ENCODE measurements at regions not wholly inside any gene's neighbourhood (a gene's known extent, or its start where the extent isn't known, plus 50 kb on each side); places are given as distances from the start of the nearest gene placed in this dataset.

DNA sequence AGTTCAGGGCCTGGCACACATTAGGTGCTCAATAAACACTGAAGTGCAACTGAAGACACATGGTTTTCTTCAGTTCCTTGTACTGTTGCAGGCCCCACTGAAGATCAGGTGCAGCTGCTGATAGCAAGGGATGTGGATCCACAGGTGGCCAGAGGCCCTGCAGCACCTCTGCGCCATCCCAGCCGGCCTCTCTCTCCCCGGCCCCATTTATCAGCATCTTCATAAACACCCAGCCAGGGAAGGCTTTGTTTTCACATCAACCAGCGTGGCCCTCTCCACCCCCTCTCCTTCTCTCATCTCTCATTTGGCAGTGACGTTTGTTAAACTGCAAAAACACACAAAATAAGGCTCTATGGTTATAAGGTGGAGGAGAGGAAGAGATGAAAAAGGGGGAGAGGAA, 528.8 kb downstream of the BUD13 start:
- 62% methylated on average over 3 of the region's 5 CpGs for whole genome bisulfite sequencing (ENCODE audit: insufficient coverage)
- no peaks in the 10 kb centered on the region for H3K36me3 ChIP-seq (ENCODE audit: control insufficient read depth, insufficient read depth, low read length)
- no peaks in the 10 kb centered on the region for H3K27me3 ChIP-seq (ENCODE audit: control insufficient read depth, insufficient read depth, low read length)
- H3K4me1 ChIP-seq (ENCODE audit: control insufficient read depth, insufficient read depth, low read length): peaks cover 3% of the 10 kb centered on the region
- no peak overlapping the region for H3K27ac ChIP-seq (ENCODE audit: low read depth, low read length)
- no peak overlapping the region for H3K4me3 ChIP-seq (ENCODE audit: low read depth, low read length)
- no peaks in the 10 kb centered on the region for H3K9me3 ChIP-seq (ENCODE audit: control insufficient read depth, insufficient read depth, low read length)
- DNase-seq (ENCODE audit: low read depth in 4 of 6, low spot score in 6 of 6): peak in 1 of 6 donors; percentile 9

DNA sequence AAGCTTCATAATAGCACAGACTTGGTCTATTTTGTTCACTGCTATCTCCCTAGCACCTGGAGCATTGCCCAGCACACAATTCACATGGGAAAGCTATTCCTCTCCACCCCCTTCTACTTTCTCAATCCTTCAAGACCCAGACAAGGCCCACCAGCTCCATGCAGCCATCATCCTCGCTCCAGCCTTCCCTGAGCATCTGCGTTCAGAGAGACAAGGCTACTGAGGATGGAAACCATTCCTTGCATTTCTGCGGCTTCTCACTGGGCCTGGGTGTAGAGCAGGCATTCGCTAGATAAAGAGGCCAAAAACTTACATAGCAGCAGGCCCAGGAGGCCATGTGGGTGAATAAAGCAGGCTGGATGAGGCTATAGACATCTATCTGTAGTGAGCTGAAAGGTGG, 530.8 kb downstream of the BUD13 start:
- H3K27me3 ChIP-seq (ENCODE audit: control insufficient read depth, insufficient read depth, low read length): no peaks in the 10 kb centered on the region
- H3K9me3 ChIP-seq (ENCODE audit: control insufficient read depth, insufficient read depth, low read length): no peaks in the 10 kb centered on the region
- no peaks in the 10 kb centered on the region for H3K36me3 ChIP-seq (ENCODE audit: control insufficient read depth, insufficient read depth, low read length)
- 93% methylated on average over 4 of the region's 4 CpGs for WGBS (ENCODE audit: insufficient coverage)
- H3K4me3 ChIP-seq (ENCODE audit: low read depth, low read length): no peak overlapping the region
- no peak overlapping the region for H3K27ac ChIP-seq (ENCODE audit: low read depth, low read length)
- peaks cover 3% of the 10 kb centered on the region for H3K4me1 ChIP-seq (ENCODE audit: control insufficient read depth, insufficient read depth, low read length)
- DNase-seq (ENCODE audit: low read depth in 4 of 6, low spot score in 6 of 6): no peak

DNA sequence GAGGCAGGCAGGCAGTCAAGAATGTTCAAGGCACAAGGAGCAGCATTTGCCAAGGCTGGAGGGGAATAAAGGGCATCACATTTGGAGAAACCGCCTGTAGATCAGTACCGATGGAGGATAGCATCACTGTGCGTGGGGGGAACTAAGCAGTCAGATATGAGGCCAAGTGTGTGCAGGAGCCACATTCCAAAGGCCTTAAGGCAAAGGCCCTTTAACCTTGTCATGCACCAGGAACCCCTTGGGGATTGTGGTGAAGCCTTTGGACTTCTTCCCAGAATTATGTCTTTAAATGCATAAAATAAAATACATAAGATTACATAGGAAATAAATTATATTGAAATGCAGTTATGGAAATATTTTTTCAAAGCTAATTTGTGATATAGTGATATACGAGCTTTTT, 532.1 kb downstream of the BUD13 start:
- H3K4me1 ChIP-seq (ENCODE audit: control insufficient read depth, insufficient read depth, low read length): peaks cover 3% of the 10 kb centered on the region
- no peak overlapping the region for H3K4me3 ChIP-seq (ENCODE audit: low read depth, low read length)
- DNase-seq (ENCODE audit: low read depth in 4 of 6, low spot score in 6 of 6): no peak
- WGBS (ENCODE audit: insufficient coverage): 71% methylated on average over 3 of the region's 4 CpGs
- H3K27me3 ChIP-seq (ENCODE audit: control insufficient read depth, insufficient read depth, low read length): no peaks in the 10 kb centered on the region
- no peaks in the 10 kb centered on the region for H3K36me3 ChIP-seq (ENCODE audit: control insufficient read depth, insufficient read depth, low read length)
- H3K27ac ChIP-seq (ENCODE audit: low read depth, low read length): no peak overlapping the region
- no peaks in the 10 kb centered on the region for H3K9me3 ChIP-seq (ENCODE audit: control insufficient read depth, insufficient read depth, low read length)

DNA sequence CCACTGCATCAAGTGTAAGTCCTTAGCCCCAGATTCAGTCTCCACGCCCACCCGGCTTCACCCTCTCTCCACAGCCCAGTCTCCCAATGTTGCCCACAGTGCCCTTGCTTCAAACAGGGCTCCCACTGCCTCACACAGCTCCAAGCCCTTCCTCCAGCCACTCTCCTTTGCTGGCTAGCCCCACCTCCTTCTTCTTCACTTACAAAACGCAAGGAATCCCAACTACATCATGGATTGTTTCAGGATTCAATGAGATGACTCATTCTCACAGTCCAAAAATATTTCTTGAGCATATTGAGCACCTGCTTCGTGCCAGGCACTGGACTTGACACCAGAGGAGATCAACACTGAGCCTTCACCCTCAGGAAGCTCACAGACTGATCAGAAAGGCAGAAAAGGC, 533.5 kb downstream of the BUD13 start:
- Histone ChIP-seq H3K4me1 (ENCODE audit: control insufficient read depth, insufficient read depth, low read length) (peaks cover 3% of the 10 kb centered on the region), H3K36me3 (ENCODE audit: control insufficient read depth, insufficient read depth, low read length) (no peaks in the 10 kb centered on the region), H3K9me3 (ENCODE audit: control insufficient read depth, insufficient read depth, low read length) (no peaks in the 10 kb centered on the region), H3K27me3 (ENCODE audit: control insufficient read depth, insufficient read depth, low read length) (no peaks in the 10 kb centered on the region), H3K27ac (ENCODE audit: low read depth, low read length) (no peak overlapping the region), H3K4me3 (ENCODE audit: low read depth, low read length) (no peak overlapping the region)
- 94% methylated on average over 4 of the region's 4 CpGs for WGBS (ENCODE audit: insufficient coverage)
- DNase-seq (ENCODE audit: low read depth in 4 of 6, low spot score in 6 of 6): no peak

DNA sequence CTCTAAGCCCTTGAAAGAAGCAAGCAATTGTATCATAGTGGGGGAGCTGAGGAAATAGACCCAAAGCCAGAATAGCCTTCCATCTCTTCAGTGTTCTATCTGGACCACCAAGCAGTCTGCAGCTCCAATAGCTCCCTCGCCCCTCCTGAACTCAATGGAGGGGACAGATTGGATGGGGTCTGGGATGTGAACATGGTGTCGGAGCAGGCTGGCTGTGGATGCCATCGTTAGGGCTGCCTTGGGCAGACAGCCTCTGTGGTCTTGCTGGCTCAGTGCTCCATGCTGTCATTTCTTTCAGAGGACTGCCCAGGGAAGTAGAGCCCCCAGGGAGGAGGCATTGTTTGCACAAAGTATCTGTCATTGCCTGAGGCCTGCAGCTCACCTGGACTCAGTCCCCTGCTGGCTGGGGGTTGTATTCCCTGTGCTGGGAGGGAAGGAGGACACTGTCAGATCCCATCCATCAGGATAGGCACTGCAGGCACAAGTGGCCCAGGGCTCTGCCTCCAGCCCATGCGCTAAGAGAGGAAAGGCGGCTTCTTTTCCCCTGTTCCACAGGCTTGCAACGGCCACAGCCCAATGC, 537.7 kb downstream of the BUD13 start:
- no peaks in the 10 kb centered on the region for H3K36me3 ChIP-seq (ENCODE audit: control insufficient read depth, insufficient read depth, low read length)
- H3K9me3 ChIP-seq (ENCODE audit: control insufficient read depth, insufficient read depth, low read length): no peaks in the 10 kb centered on the region
- H3K4me3 ChIP-seq (ENCODE audit: low read depth, low read length): no peak overlapping the region
- H3K27ac ChIP-seq (ENCODE audit: low read depth, low read length): no peak overlapping the region
- H3K27me3 ChIP-seq (ENCODE audit: control insufficient read depth, insufficient read depth, low read length): no peaks in the 10 kb centered on the region
- DNase-seq (ENCODE audit: low read depth in 4 of 6, low spot score in 6 of 6): no peak
- WGBS (ENCODE audit: insufficient coverage): 74% methylated on average over 5 of the region's 6 CpGs
- peaks cover 15% of the 10 kb centered on the region for H3K4me1 ChIP-seq (ENCODE audit: control insufficient read depth, insufficient read depth, low read length)

DNA sequence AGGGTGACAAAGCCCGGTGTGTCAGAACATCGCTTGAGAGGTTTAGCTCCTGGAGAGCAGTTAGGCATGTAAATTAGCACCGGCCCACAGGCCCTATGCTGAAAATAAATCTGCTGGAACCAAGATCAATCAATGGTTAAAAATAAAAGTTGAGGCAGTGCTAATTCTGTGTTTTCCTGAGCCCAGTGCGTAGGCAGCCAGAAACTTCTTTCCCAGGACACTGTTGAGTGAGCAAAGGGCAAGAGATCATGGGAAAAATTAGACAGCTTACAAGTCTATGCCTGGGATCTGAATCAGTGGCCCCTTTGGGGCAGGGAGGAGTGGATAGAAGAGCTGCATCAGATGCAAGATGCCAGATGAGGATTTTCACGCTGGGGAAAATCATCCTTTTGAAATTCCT, 539.2 kb downstream of the BUD13 start:
- WGBS (ENCODE audit: insufficient coverage): 30% methylated on average over 3 of the region's 5 CpGs

DNA sequence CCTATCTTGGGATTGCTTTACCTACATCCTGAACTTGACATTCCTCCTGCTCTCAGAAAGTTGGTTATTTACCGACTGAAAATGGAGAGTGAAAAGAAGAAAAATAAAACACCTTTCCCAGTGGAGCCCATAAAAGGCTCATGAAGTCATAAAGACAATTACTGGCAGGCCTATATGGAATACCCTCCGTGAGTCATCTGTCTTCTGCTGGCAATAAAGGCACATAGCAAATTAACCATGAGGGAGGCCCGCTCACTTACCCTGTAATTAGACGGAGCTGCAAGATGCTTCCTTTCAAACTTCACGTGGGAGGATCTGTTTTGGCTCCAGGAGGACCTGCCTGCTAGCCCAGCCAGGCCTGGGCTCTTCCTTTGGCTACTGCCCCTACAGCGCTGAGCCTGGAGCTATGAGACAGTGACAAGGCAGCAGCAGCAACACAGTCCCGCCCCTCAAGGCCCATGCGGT, 540.4 kb downstream of the BUD13 start:
- no peaks in the 10 kb centered on the region for H3K27me3 ChIP-seq (ENCODE audit: control insufficient read depth, insufficient read depth, low read length)
- 53% methylated on average over 5 of the region's 8 CpGs for WGBS (ENCODE audit: insufficient coverage)
- no peak overlapping the region for H3K27ac ChIP-seq (ENCODE audit: low read depth, low read length)
- H3K4me1 ChIP-seq (ENCODE audit: control insufficient read depth, insufficient read depth, low read length): peaks cover 18% of the 10 kb centered on the region
- H3K9me3 ChIP-seq (ENCODE audit: control insufficient read depth, insufficient read depth, low read length): no peaks in the 10 kb centered on the region
- no peak overlapping the region for H3K4me3 ChIP-seq (ENCODE audit: low read depth, low read length)
- DNase-seq (ENCODE audit: low read depth in 4 of 6, low spot score in 6 of 6): peak in 2 of 6 donors; percentile 42 to 87
- no peaks in the 10 kb centered on the region for H3K36me3 ChIP-seq (ENCODE audit: control insufficient read depth, insufficient read depth, low read length)

More for the DNA sequence above, 539.2 kb downstream of the BUD13 start:
- H3K27me3 ChIP-seq (ENCODE audit: control insufficient read depth, insufficient read depth, low read length): no peaks in the 10 kb centered on the region
- no peak overlapping the region for H3K4me3 ChIP-seq (ENCODE audit: low read depth, low read length)
- no peak overlapping the region for H3K27ac ChIP-seq (ENCODE audit: low read depth, low read length)
- no peaks in the 10 kb centered on the region for H3K9me3 ChIP-seq (ENCODE audit: control insufficient read depth, insufficient read depth, low read length)
- H3K36me3 ChIP-seq (ENCODE audit: control insufficient read depth, insufficient read depth, low read length): no peaks in the 10 kb centered on the region
- peaks cover 18% of the 10 kb centered on the region for H3K4me1 ChIP-seq (ENCODE audit: control insufficient read depth, insufficient read depth, low read length)
- peak in 2 of 6 donors; percentile 15 to 31 for DNase-seq (ENCODE audit: low read depth in 4 of 6, low spot score in 6 of 6)

DNA sequence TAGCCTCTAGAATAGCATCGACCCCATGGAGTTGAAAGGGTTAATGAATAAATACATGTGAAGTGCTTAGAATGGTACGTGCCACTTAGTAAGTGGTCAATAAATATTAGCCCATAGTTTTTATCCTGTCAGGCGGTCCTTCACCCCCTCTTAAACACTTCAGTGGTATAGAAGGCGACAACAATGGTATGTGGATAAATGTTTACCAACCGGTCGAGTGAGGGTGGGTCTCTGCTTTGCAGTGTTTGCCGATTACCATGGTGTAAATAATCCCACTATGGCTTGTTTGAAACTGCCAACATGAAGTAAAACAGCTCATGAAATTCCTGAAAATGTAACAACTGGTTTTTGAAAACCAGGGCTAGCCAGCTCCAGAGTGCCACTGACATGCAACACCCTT, 541.2 kb downstream of the BUD13 start:
- no peak for DNase-seq (ENCODE audit: low read depth in 4 of 6, low spot score in 6 of 6)
- Histone ChIP-seq H3K4me3 (ENCODE audit: low read depth, low read length) (no peak overlapping the region), H3K4me1 (ENCODE audit: control insufficient read depth, insufficient read depth, low read length) (peaks cover 18% of the 10 kb centered on the region), H3K27ac (ENCODE audit: low read depth, low read length) (no peak overlapping the region), H3K36me3 (ENCODE audit: control insufficient read depth, insufficient read depth, low read length) (no peaks in the 10 kb centered on the region), H3K9me3 (ENCODE audit: control insufficient read depth, insufficient read depth, low read length) (no peaks in the 10 kb centered on the region), H3K27me3 (ENCODE audit: control insufficient read depth, insufficient read depth, low read length) (no peaks in the 10 kb centered on the region)
- 83% methylated on average over 1 of the region's 7 CpGs for WGBS (ENCODE audit: insufficient coverage)

DNA sequence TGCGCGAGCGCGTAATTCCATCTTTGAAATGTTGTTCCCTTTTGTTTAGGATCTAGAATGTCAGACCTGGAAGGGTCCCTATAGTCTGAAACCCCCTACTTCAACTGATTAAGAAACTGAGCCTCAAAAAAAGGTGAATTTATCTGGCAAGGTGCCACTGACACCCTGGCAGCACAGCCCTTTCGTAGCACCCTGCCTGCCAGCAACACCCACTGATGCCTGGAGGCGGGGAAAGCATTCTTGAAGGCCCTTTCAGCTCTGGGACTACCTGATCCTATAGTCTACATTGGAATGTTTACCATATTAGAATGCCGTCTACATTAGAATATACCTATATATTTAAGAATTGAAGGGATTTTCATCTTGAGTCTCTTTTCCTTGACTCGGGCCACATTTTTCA, 542.3 kb downstream of the BUD13 start:
- H3K27me3 ChIP-seq (ENCODE audit: control insufficient read depth, insufficient read depth, low read length): no peaks in the 10 kb centered on the region
- H3K27ac ChIP-seq (ENCODE audit: low read depth, low read length): no peak overlapping the region
- H3K4me1 ChIP-seq (ENCODE audit: control insufficient read depth, insufficient read depth, low read length): peaks cover 20% of the 10 kb centered on the region
- H3K36me3 ChIP-seq (ENCODE audit: control insufficient read depth, insufficient read depth, low read length): no peaks in the 10 kb centered on the region
- H3K4me3 ChIP-seq (ENCODE audit: low read depth, low read length): no peak overlapping the region
- no peaks in the 10 kb centered on the region for H3K9me3 ChIP-seq (ENCODE audit: control insufficient read depth, insufficient read depth, low read length)
- DNase-seq (ENCODE audit: low read depth in 4 of 6, low spot score in 6 of 6): peak in 1 of 6 donors; percentile 57
- 80% methylated on average over 2 of the region's 8 CpGs for WGBS (ENCODE audit: insufficient coverage)

DNA sequence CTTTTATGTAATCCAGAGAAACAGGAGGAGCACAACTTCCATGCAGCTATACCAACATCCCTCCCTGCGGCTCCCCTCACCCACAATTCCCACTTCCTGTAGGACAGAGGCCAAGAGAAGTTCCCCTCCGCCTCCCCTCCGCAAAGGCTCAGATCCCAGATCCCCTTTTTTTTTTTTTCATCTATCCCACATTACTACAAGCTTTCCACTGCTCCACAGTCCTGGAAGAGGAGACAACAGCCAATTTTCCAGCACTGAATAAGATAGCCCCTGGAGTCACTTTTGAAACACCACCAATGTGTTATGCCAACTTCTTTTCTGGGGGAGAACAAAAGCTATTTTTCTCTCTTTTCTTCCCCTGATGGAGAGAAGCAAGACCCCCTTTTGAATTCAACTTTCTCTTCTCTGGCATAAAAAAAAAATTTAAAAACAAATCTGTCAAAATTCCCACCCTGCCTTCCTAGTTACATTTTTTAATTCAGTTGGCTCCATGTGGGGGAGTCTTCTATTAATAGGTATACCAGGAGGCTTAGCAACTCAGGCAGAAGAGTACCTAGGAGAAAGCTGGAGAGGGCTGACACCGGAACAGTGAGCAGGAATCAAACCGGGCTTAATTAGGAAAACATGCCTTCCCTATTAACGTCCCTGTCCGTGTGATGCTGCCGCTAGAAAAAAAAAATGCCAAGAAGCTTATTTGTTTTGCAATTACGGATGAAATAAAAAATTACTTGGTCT, 543.4 kb downstream of the BUD13 start:
- 15% methylated on average over 6 of the region's 9 CpGs for WGBS (ENCODE audit: insufficient coverage)
- Histone ChIP-seq H3K36me3 (ENCODE audit: control insufficient read depth, insufficient read depth, low read length) (no peaks in the 10 kb centered on the region), H3K4me3 (ENCODE audit: low read depth, low read length) (no peak overlapping the region), H3K9me3 (ENCODE audit: control insufficient read depth, insufficient read depth, low read length) (no peaks in the 10 kb centered on the region), H3K27me3 (ENCODE audit: control insufficient read depth, insufficient read depth, low read length) (no peaks in the 10 kb centered on the region), H3K27ac (ENCODE audit: low read depth, low read length) (peak overlapping the region; percentile 12), H3K4me1 (ENCODE audit: control insufficient read depth, insufficient read depth, low read length) (peaks cover 30% of the 10 kb centered on the region)
- DNase-seq (ENCODE audit: low read depth in 4 of 6, low spot score in 6 of 6): peak in 2 of 6 donors; percentile 77 to 80
